ENCODE measurements at regions not wholly inside any gene's neighbourhood (a gene's known extent, or its start where the extent isn't known, plus 50 kb on each side); places are given as distances from the start of the nearest gene placed in this dataset.
A peak's percentile ranks its signal among the peaks of the same experiment; 100 is the strongest.
"Not testable (repeated sequence)": the region's sequence is repeated elsewhere in the genome, so short reads cannot be mapped to it uniquely, and the experiment has no call there.

DNA sequence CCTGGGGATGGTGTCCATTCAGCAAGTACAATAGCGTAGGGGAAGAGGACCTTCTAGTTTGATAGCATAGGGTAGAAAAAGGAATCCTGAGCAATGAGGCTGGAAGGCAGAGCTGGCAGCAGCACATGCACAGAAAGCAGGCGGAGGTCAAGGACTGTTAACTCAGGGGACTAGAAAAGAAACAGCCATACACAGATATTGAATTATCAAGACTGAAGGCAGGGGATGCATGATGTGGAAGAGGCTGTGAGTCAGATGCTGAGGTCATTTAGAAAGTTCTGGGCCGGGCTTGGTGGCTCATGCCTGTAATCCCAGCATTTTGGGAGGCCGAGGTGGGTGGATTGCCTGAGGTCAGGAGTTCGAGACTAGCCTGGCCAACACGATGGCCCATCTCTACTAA is 65.6 kb downstream of the OPTC start:
- Mint-ChIP-seq H3K27ac (no peak overlapping the region), H3K4me1 (peaks cover 0 to 2% (median 0%) of the 10 kb centered on the region in 3 donors), H3K9me3 (no peaks in the 10 kb centered on the region), H3K27me3 (peaks cover 10% of the 10 kb centered on the region), H3K36me3 (no peaks in the 10 kb centered on the region), H3K4me3 (no peak overlapping the region)

DNA sequence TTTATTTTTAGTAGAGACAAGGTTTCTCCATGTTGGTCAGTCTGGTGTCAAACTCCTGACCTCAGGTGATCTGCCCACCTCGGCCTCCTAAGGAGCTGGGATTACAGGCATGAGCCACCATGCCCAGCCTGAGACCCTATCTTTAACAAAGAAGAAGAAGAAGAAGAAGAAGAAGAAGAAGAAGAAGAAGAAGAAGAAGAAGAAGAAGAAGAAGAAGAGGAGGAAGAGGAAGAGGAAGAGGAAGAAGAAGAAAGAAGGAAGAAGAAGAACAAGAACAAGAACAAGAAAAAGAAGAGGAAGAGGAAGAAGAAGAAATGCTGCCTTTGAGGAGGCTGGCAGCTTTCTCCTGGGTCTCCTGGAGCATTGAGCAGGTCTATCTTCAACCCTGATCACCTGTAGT is 64.9 kb upstream of the ATP2B4 start:
- H3K9me3 Mint-ChIP-seq, H3K4me3 Mint-ChIP-seq, H3K27me3 Mint-ChIP-seq, H3K4me1 Mint-ChIP-seq, H3K36me3 Mint-ChIP-seq: not testable (repeated sequence)
- H3K27ac Mint-ChIP-seq = peak overlapping the region in 1 of 3 donors; percentile 37

DNA sequence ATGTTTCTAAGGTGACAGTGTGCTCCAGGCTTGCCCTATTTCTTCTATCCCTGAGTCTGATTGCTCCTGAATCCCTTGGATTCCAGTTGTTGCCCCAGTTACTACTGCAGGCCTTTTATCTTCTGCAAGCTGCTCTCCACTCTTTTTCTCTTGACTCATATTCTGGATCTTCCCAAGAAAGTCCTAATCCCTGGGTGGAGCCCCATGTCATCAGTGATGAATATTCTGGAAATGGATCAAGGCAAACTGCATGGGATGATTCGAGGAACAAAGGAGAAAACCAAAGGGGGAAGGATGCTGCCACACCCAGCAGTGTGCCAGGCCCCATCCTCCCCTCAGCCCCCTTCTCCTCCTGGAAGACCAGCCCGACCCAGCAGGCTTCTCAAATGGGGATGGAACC is 63.3 kb upstream of the ATP2B4 start:
- Mint-ChIP-seq H3K27ac (no peak overlapping the region), H3K4me1 (peaks cover 0 to 2% (median 0%) of the 10 kb centered on the region in 3 donors), H3K9me3 (no peaks in the 10 kb centered on the region), H3K36me3 (no peaks in the 10 kb centered on the region), H3K4me3 (no peak overlapping the region), H3K27me3 (peaks cover 5% of the 10 kb centered on the region)

DNA sequence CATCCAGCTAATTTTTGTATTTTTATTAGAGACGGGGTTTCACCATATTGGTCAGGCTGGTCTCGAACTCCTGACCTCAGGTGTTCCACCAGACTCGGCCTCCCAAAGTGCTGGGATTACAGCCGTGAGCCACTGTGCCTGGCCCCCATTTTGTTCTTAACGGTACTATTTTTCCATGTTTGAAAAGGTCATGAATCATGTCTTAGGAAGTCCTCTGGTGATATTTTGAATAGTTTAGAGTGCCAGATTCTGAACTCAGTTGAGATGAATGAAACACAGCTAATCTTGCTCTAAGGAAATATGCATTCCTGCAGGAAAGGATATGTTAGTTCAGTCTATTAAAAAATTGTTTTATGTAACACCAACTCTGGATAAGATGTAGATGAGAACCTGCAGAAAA is 62.6 kb upstream of the ATP2B4 start:
- Mint-ChIP-seq H3K36me3 (no peaks in the 10 kb centered on the region), H3K27ac (no peak overlapping the region), H3K27me3 (peaks cover 5% of the 10 kb centered on the region), H3K4me1 (peaks cover 0 to 2% (median 0%) of the 10 kb centered on the region in 3 donors), H3K9me3 (no peaks in the 10 kb centered on the region), H3K4me3 (no peak overlapping the region)

DNA sequence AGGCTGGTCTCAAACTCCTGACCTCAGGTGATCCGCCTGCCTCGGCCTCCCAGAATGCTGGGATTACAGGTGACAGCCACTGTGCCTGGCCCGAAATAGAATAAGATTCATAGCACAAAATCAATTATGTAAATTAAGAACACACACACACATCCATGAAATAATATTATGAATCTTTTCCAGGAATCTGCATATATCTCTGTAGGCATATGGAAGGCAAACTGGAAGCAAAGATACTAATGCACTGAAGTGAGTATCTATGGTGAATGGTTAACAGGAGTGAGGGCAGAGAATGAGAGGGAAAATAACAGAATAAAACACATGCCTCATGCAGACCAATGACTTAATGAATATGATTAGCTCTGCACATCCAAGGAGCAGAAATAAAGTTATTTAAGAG is 61.6 kb upstream of the ATP2B4 start:
- Mint-ChIP-seq H3K4me3 (no peak overlapping the region), H3K27ac (no peak overlapping the region), H3K27me3 (peaks cover 10% of the 10 kb centered on the region), H3K9me3 (no peaks in the 10 kb centered on the region), H3K36me3 (no peaks in the 10 kb centered on the region), H3K4me1 (peaks cover 0 to 2% (median 0%) of the 10 kb centered on the region in 3 donors)

DNA sequence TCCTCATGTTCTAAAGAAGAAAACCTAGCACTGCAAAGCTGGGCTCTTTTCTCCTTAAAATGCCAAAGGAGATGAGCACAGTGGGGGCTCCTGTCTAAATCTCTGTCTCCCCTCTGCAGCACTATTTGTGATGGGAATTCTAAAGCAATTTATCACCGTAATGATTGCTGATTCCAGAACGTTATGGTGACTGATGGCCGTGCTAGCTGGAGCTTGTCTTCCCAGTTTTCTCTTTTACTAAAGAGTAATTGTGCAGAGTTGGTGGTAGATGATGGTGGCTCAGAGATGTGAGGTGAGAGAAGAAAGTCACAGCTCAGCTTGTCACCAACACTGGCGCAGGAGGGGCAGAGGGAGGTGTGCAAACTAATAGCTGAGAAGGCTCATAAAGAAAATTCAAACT is 60.7 kb upstream of the ATP2B4 start:
- no peak overlapping the region for H3K4me3 Mint-ChIP-seq
- H3K27ac Mint-ChIP-seq = no peak overlapping the region
- peaks cover 0 to 1% (median 0%) of the 10 kb centered on the region in 3 donors for H3K4me1 Mint-ChIP-seq
- no peaks in the 10 kb centered on the region for H3K9me3 Mint-ChIP-seq
- H3K36me3 Mint-ChIP-seq = no peaks in the 10 kb centered on the region
- H3K27me3 Mint-ChIP-seq = peaks cover 9% of the 10 kb centered on the region

DNA sequence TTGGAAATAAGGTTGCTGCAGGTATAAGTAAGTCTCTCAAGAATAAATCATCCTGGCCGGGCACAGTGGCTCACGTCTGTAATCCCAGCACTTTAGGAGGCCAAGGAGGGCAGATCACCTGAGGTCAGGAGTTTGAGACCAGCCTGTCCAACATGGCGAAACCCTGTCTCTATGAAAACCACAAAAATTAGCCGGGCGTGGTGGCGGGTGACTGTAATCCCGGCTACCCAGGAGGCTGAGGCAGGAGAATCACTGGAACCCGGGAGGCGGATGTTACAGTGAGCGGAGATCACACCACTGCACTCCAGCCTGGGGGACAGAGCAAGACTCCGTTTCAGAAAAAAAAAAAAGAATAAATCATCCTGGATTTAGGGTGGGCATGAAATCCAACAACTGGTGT is 59.7 kb upstream of the ATP2B4 start:
- H3K9me3 Mint-ChIP-seq, H3K4me3 Mint-ChIP-seq, H3K4me1 Mint-ChIP-seq, H3K27ac Mint-ChIP-seq, H3K36me3 Mint-ChIP-seq: not testable (repeated sequence)
- peaks cover 11% of the 10 kb centered on the region for H3K27me3 Mint-ChIP-seq

DNA sequence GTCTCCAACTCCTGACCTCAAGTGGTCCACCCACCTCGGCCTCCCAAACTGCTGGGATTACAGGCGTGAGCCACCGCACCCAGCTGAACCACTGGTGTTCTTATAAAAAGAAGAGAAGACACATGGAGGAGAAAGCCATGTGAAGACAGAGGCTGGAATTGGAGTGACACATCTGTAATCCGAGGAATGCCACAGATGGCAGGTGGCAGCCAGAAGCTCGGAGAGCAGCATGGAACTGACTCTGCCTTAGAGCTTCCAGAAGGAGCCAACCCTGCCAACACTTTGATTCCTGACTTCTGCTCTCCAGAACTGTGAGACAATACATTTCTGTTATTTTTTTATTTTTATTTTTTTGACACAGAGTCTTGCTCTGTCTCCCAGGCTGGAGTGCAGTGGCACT is 59.0 kb upstream of the ATP2B4 start:
- H3K27ac Mint-ChIP-seq = no peak overlapping the region
- H3K36me3 Mint-ChIP-seq = no peaks in the 10 kb centered on the region
- no peak overlapping the region for H3K4me3 Mint-ChIP-seq
- peaks cover 11% of the 10 kb centered on the region for H3K27me3 Mint-ChIP-seq
- H3K4me1 Mint-ChIP-seq = no peaks in the 10 kb centered on the region
- no peaks in the 10 kb centered on the region for H3K9me3 Mint-ChIP-seq

DNA sequence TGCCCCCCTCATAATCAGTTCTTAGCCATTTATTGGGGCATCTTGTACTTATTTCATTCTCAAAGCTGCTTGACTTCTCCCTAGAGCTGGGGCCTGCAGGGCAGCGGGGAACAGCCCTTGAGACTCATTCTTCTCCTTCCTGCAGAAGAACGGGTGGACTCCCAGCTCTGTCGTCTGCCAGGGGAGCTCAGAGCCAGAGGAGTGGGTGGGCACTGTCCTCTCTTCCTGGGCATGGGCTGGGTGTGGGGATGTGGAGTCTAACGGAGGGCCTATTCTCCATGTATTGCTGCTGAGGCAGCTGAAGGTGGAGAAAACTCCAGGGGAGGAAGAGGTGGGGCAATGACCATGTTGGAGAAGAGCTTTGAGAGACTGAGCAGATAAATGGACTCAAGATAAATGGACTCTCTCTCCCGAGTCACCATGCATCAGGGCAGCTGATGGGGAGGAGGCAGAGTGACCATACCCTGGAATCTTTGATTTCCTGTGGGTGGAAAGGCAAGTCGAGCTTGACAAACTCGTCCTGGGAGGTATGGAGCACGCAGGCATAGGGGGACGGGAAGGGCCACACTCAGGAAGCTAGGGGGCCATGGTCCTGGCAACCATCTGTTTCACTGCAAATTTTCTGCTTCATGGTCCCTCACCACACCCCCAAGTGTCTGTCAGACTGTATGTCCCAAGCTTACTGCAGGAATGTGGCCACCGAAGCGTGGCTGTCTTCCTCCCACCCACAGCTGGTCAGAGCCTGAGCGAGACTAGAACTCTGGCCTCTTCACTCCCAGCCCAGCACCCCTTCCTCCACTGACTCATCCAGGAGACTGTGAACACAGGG is 56.9 kb upstream of the ATP2B4 start:
- H3K4me1 Mint-ChIP-seq = no peaks in the 10 kb centered on the region
- H3K27ac Mint-ChIP-seq = no peak overlapping the region
- no peaks in the 10 kb centered on the region for H3K9me3 Mint-ChIP-seq
- no peak overlapping the region for H3K4me3 Mint-ChIP-seq
- H3K27me3 Mint-ChIP-seq = peaks cover 11% of the 10 kb centered on the region
- no peaks in the 10 kb centered on the region for H3K36me3 Mint-ChIP-seq

DNA sequence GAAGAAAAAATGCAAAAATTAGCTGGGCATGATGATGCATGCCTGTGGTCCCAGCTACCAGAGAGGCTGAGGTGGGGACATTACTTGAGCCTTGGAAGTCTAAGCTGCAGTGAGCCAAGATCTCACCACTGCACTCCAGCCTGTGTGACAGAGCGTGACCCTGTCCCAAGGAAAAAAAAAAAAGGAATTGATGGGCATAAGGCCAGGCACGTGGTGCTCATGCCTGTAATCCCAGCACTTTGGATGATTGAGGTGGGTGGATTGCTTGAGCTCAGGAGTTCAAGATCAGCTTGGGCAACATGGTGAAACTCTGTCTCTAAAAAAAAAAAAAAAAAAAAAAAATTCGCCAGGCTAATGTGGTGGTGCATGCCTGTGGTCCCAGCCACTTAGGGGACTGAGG is 55.8 kb upstream of the ATP2B4 start:
- no peak overlapping the region for H3K27ac Mint-ChIP-seq
- no peaks in the 10 kb centered on the region for H3K36me3 Mint-ChIP-seq
- no peaks in the 10 kb centered on the region for H3K9me3 Mint-ChIP-seq
- H3K4me1 Mint-ChIP-seq = no peaks in the 10 kb centered on the region
- peaks cover 11% of the 10 kb centered on the region for H3K27me3 Mint-ChIP-seq
- no peak overlapping the region for H3K4me3 Mint-ChIP-seq

DNA sequence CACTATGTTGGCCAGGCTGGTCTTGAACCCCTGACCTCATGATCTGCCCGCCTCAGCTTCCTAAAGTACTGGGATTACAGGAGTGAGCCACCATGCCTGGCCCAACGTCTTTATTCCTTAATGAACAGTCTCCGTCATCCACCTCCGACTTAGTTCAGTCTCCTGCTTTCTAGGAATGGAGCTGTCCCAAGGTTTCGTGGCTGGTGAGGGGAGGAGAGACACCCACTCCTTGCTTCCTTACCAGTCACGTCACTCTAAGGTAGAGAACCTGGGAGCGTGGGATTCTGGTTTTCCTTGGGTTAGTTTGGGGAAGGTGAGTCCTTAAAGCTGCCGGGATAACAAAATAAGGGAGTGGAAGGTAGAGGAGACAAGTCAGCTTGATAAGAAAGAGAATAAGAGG is 55.0 kb upstream of the ATP2B4 start:
- Mint-ChIP-seq H3K27ac (no peak overlapping the region), H3K9me3 (no peaks in the 10 kb centered on the region), H3K4me1 (no peaks in the 10 kb centered on the region), H3K27me3 (peaks cover 7% of the 10 kb centered on the region), H3K4me3 (no peak overlapping the region), H3K36me3 (no peaks in the 10 kb centered on the region)

DNA sequence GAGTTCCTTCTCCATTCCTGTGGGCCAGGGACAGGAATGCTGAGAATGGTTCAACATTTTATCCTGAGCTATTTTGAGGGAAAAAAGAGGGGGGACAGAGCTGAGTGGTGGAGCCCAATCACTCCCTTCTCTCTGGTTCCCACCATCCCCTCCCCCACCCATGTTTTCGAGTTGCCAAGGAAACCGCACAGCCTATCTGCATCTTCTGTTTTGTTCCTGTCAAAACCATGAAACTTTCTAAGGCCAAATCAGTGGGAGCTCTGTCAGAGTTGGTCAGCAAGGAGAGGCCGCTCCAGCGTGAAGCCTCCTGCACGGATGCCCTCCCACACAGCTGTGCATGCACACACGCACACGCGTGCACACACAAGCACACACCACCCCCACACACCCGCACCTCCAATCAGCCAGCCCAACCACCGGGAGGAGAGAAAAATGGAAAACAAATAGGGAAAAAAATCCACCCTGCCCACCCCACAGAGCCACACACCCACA is 54.5 kb upstream of the ATP2B4 start:
- Mint-ChIP-seq H3K4me3 (no peak overlapping the region), H3K27me3 (peaks cover 7% of the 10 kb centered on the region), H3K9me3 (no peaks in the 10 kb centered on the region), H3K36me3 (no peaks in the 10 kb centered on the region), H3K27ac (no peak overlapping the region), H3K4me1 (no peaks in the 10 kb centered on the region)

DNA sequence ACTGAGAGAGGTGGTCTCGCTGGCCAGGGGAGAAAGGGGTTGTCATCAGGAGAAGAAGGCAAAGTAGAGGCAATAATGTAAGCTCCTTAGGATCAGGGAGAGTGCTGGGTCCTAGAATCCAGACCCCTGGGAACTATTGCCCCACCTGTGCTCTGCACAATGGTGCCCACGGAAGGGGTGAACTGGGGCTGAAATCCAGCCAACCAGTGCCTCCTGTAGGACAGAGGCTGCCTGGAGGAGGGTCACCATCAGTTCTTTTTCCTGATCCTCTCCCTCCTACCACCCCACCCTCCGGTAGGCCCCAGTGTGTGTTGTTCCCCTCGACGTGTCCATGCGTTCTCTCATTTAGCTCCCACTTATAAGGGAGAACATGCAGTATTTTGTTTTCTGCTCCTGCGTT is 52.9 kb upstream of the ATP2B4 start:
- Mint-ChIP-seq H3K9me3 (no peaks in the 10 kb centered on the region), H3K27ac (no peak overlapping the region), H3K27me3 (peaks cover 7% of the 10 kb centered on the region), H3K4me3 (no peak overlapping the region), H3K4me1 (no peaks in the 10 kb centered on the region), H3K36me3 (no peaks in the 10 kb centered on the region)

Measured in IgD-negative memory B cell (primary cell).